ENCODE measurements at regions not wholly inside any gene's neighbourhood (a gene's known extent, or its start where the extent isn't known, plus 50 kb on each side); places are given as distances from the start of the nearest gene placed in this dataset.

GRCh38 chr2:185921048-185921756, 182.6 kb downstream of the FSIP2 start:
- TF ChIP-seq, protein P1, sequence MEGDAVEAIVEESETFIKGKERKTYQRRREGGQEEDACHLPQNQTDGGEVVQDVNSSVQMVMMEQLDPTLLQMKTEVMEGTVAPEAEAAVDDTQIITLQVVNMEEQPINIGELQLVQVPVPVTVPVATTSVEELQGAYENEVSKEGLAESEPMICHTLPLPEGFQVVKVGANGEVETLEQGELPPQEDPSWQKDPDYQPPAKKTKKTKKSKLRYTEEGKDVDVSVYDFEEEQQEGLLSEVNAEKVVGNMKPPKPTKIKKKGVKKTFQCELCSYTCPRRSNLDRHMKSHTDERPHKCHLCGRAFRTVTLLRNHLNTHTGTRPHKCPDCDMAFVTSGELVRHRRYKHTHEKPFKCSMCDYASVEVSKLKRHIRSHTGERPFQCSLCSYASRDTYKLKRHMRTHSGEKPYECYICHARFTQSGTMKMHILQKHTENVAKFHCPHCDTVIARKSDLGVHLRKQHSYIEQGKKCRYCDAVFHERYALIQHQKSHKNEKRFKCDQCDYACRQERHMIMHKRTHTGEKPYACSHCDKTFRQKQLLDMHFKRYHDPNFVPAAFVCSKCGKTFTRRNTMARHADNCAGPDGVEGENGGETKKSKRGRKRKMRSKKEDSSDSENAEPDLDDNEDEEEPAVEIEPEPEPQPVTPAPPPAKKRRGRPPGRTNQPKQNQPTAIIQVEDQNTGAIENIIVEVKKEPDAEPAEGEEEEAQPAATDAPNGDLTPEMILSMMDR (IDR thresholded peaks at IDR 0.05) = no peak
- TF ChIP-seq POLR2AphosphoS5 (IDR thresholded peaks at IDR 0.05) = no peak
- TF ChIP-seq POLR2A (IDR thresholded peaks at IDR 0.05) = no peak
- TF ChIP-seq EP300 (IDR thresholded peaks at IDR 0.05) = no peak
